ENCODE measurements at regions not wholly inside any gene's neighbourhood (a gene's known extent, or its start where the extent isn't known, plus 50 kb on each side); places are given as distances from the start of the nearest gene placed in this dataset.

GRCh38 chr13:62320129-62321108, 904.8 kb upstream of the PCDH20 start:
- peak in 1 of 2 experiments; percentile 4 for DNase-seq (ENCODE audit: low read depth in 2 of 2)

- DNase-seq (ENCODE audit: low read depth in 2 of 2) = no peak
Measured at GRCh38 chr13:62309904-62310303, 894.3 kb upstream of the PCDH20 start.

- DNase-seq (ENCODE audit: low read depth in 2 of 2) = no peak
Measured at GRCh38 chr13:62305756-62306155, 890.1 kb upstream of the PCDH20 start.

DNA sequence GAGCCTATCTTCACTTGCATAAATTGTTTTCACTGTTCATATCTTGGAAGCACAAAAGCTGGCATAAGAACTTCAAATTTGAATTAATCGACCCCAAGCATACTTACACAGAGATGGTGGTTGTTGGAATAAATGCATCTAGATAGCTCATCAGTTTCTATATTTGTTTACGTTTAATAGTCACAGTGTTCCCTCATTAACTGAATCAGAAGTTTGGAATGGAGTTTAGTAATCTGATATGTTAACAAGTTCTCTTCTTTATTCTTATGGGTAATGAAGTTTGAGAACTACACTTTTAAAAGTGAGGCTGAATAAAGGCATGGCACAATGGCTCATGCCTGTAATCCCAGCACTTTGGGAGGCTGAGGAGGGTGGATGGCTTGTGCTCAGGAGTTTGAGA, 886.7 kb upstream of the PCDH20 start:
- DNase-seq (ENCODE audit: low read depth in 2 of 2) = no peak

- DNase-seq (ENCODE audit: low read depth in 2 of 2) = no peak
Measured at GRCh38 chr13:62299988-62300387, 884.3 kb upstream of the PCDH20 start.

DNA sequence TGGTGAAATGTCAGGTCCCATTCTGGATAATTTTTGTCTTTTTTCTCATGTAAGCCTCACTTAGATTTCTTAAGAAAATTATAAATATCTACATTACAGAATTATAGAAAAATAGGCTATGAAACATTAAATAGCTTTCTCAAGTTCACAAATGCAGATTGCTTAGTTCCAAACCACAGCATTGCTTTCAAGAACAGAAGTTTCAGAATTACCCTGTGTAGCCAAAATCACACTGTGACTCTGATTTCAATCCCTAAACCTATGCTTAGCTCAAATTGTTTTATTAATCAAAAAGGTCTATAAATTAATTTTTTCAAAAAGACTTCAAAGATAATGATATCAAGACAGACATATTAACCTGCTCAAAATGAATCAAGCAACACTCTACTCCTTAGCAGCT, 881.2 kb upstream of the PCDH20 start:
- no peak for DNase-seq (ENCODE audit: low read depth in 2 of 2)

- no peak for DNase-seq (ENCODE audit: low read depth in 2 of 2)
Measured at GRCh38 chr13:62294244-62294643, 878.6 kb upstream of the PCDH20 start.

GRCh38 chr13:62292714-62293480, 877.2 kb upstream of the PCDH20 start:
- no peak for DNase-seq (ENCODE audit: low read depth in 2 of 2)

GRCh38 chr13:62290542-62290941, 874.9 kb upstream of the PCDH20 start:
- no peak for DNase-seq (ENCODE audit: low read depth in 2 of 2)

- no peak for DNase-seq (ENCODE audit: low read depth in 2 of 2)
Measured at GRCh38 chr13:62287764-62288163, 872.1 kb upstream of the PCDH20 start.

DNA sequence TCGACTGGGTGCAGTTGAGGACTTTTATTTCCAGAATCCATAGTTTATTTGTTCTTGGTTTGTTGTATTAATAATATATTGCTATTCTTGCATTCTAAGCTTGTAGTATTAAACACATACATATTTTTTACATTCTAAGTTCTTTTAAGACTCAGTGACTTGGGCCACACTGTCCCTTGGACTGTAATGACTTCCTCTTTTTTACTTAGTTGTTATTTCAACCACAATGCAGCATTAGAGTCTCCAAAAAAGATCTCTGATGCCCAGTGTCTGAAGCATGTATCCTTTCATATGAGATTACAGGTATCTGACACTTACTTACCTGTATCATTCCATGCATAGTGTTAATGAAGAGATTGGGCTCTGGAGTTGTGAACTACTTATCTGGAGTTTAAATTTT, 864.9 kb upstream of the PCDH20 start:
- no peak for DNase-seq (ENCODE audit: low read depth in 2 of 2)

DNA sequence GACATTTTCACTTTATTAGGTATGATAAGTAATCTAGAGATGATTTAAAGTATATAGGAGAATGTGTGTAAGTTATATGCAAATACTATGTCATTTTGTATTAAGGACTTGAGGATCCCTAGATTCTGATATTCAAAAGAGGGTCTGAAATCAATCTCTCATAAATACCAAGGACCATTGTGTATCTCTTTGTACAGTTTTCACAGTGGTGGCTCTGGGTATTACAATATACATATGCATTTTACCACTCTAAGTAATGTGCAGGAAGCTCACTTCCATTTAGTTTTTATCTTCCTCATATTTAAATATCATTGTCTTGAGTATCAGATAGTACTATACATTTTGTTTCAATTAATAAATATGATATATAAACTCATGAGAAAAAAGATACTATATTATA, 862.6 kb upstream of the PCDH20 start:
- no peak for DNase-seq (ENCODE audit: low read depth in 2 of 2)

- no peak for DNase-seq (ENCODE audit: low read depth in 2 of 2)
Measured at GRCh38 chr13:62251734-62252133, 836.1 kb upstream of the PCDH20 start.

GRCh38 chr13:62250501-62251201, 835.0 kb upstream of the PCDH20 start:
- no peak for DNase-seq (ENCODE audit: low read depth in 2 of 2)

GRCh38 chr13:62246581-62246980, 830.9 kb upstream of the PCDH20 start:
- no peak for DNase-seq (ENCODE audit: low read depth in 2 of 2)

- DNase-seq (ENCODE audit: low read depth in 2 of 2) = no peak
Measured at GRCh38 chr13:62243106-62243505, 827.5 kb upstream of the PCDH20 start.

DNA sequence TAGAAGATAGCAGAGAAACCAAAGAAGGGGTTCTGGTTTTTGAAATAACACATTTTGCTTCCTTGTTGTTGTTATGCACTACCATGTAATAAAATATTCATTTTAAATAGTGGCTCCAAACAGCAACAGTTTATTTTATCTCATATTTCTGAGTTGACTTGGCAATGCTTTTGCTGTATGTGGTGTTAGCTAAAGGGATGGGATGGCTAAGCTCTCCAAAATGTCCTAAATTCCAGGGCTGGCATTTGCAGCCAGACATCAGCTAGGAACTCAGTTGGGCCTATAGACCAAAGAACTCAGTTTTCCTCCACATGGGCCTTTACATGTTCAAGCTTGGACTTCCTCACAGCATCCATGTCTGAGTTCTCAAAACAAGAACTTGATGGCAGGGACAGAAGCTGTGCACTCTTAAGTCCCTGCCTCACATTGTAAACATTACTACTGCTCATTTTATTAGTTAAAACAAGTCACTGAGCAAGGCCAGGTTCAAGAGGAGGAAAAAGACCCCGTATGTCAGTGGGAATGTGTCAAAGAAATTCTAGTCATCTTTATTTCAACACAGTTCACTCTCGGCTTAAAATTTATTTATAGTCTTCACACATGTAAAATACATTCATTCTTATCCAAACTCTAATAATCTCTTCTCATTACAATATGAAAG, 819.3 kb upstream of the PCDH20 start:
- no peak for DNase-seq (ENCODE audit: low read depth in 2 of 2)

GRCh38 chr13:62210951-62211350, 795.3 kb upstream of the PCDH20 start:
- no peak for DNase-seq (ENCODE audit: low read depth in 2 of 2)

DNA sequence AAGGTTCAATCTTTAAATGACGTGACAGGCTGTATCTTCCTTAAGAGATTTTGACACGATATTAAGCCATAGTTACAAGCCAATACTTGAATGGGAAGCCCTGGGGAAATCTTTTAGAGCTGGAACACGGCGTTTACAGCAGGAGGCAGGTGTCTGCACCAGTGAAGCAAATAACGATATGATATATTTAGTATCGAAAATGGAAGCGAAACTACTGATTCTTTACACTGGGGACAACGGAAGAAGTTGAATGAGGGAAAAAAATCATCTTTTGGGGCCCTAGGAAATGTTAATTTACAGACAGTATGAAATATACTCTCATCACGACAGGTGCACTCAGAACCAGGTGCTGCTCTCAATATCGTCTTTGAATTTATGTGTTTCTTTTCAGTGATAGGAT, 793.9 kb upstream of the PCDH20 start:
- DNase-seq (ENCODE audit: low read depth in 2 of 2) = no peak

GRCh38 chr13:62207388-62207787, 791.7 kb upstream of the PCDH20 start:
- DNase-seq (ENCODE audit: low read depth in 2 of 2) = no peak

DNA sequence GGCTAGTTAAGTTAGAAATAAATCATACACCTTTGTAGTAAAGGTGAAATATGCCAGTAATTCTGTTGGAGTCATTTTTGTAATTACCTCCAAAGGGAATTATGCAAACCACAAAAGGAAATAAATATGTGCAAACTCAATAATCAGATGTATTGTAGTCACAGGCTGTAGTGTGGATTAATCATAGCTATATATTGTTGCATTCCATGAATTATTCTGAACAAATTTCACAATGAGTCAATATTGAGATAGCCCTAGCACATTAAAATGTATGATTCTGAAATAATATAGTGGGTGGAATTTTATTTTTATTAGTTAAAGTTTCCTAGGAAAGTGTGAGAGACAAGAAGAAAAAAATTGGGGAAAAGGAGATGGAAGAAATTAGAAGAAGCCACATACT, 790.5 kb upstream of the PCDH20 start:
- DNase-seq (ENCODE audit: low read depth in 2 of 2) = no peak

GRCh38 chr13:62205273-62205672, 789.6 kb upstream of the PCDH20 start:
- DNase-seq (ENCODE audit: low read depth in 2 of 2) = no peak
